Brain microvascular endothelial cell (primary cell): ENCODE measurements at regions not wholly inside any gene's neighbourhood (a gene's known extent, or its start where the extent isn't known, plus 50 kb on each side); places are given as distances from the start of the nearest gene placed in this dataset.

ENCODE experiments used
- DNase-seq: peaks from one replicate; pipeline ENCODE4 v3.0.0-alpha.2; 2020
- H3K27ac ChIP-seq: fragments of 250-450 bp; sonication (Bioruptor Pico); 2 replicates; pipeline ENCODE4 v1.5.1; 2020; ENCODE audit warnings: mild to moderate bottlenecking, moderate library complexity
- H3K27me3 ChIP-seq: fragments of 250-450 bp; sonication (Bioruptor Pico); replicated peaks from 2 replicates; pipeline ENCODE4 v1.5.1; 2020; ENCODE audit warnings: mild to moderate bottlenecking
- H3K36me3 ChIP-seq: fragments of 250-450 bp; sonication (Bioruptor Pico); replicated peaks from 2 replicates; pipeline ENCODE4 v1.5.1; 2020; ENCODE audit warnings: mild to moderate bottlenecking
- H3K4me3 ChIP-seq: 2 replicates; pipeline ENCODE4 v1.5.1; 2011; ENCODE audit warnings: low read depth, mild to moderate bottlenecking, control low read depth, low read length, moderate library complexity
- CTCF ChIP-seq: IDR thresholded peaks from 2 replicates; pipeline ENCODE4 v1.5.1; 2011; ENCODE audit warnings: low read depth, mild to moderate bottlenecking, moderate library complexity, low read length, control low read depth, inconsistent platforms; ENCODE audit errors: missing control alignments
- in situ Hi-C: cut with HindIII; loops from 2 replicates; pipeline ENCODE4 v1.10.0; 2017; ENCODE audit warnings: low sequenced_read_pairs, low pct_ligation_motif_present

GRCh38 chr21:32207406-32207716 lies 71.5 kb downstream of the MIS18A start:
- Histone ChIP-seq H3K4me3 (no peak overlapping the region), H3K27ac (no peak overlapping the region), H3K27me3 (no peaks in the 10 kb centered on the region), H3K36me3 (no peaks in the 10 kb centered on the region)
- no peak for DNase-seq
- TF ChIP-seq CTCF = no peak
- in situ Hi-C loops = no loop called here

- H3K27me3 ChIP-seq = no peaks in the 10 kb centered on the region
- DNase-seq = no peak
- no peak overlapping the region for H3K27ac ChIP-seq
- no peak overlapping the region for H3K4me3 ChIP-seq
- in situ Hi-C loops = no loop called here
- H3K36me3 ChIP-seq = no peaks in the 10 kb centered on the region
- TF ChIP-seq CTCF = no peak
These were observed 72.0 kb downstream of the MIS18A start for GRCh38 chr21:32206631-32207405.

GRCh38 chr21:32203877-32204480 lies 74.9 kb downstream of the MIS18A start:
- Histone ChIP-seq H3K27ac (no peak overlapping the region), H3K36me3 (no peaks in the 10 kb centered on the region), H3K4me3 (no peak overlapping the region), H3K27me3 (no peaks in the 10 kb centered on the region)
- DNase-seq = no peak
- TF ChIP-seq CTCF = no peak
- in situ Hi-C loops = no loop called here

GRCh38 chr21:32200029-32200428 lies 78.8 kb downstream of the MIS18A start:
- H3K27me3 ChIP-seq = no peaks in the 10 kb centered on the region
- TF ChIP-seq CTCF = no peak
- no peak overlapping the region for H3K4me3 ChIP-seq
- in situ Hi-C loops = no loop called here
- H3K27ac ChIP-seq = no peak overlapping the region
- H3K36me3 ChIP-seq = no peaks in the 10 kb centered on the region
- DNase-seq = no peak

- no peak for TF ChIP-seq CTCF
- DNase-seq = no peak
- no peak overlapping the region for H3K4me3 ChIP-seq
- H3K27ac ChIP-seq = no peak overlapping the region
- no peaks in the 10 kb centered on the region for H3K27me3 ChIP-seq
- no peaks in the 10 kb centered on the region for H3K36me3 ChIP-seq
- in situ Hi-C loops = no loop called here
These were observed 80.5 kb downstream of the MIS18A start for GRCh38 chr21:32198384-32198783.

- in situ Hi-C loops = no loop called here
- no peaks in the 10 kb centered on the region for H3K27me3 ChIP-seq
- no peaks in the 10 kb centered on the region for H3K36me3 ChIP-seq
- H3K27ac ChIP-seq = no peak overlapping the region
- no peak for DNase-seq
- TF ChIP-seq CTCF = no peak
- no peak overlapping the region for H3K4me3 ChIP-seq
These were observed 81.0 kb downstream of the MIS18A start for GRCh38 chr21:32197896-32198295.
